A673 (cell line): ENCODE measurements at regions not wholly inside any gene's neighbourhood (a gene's known extent, or its start where the extent isn't known, plus 50 kb on each side); places are given as distances from the start of the nearest gene placed in this dataset.

Source experiments
- BruUV-seq: library from RNA; stranded (reverse); fragments of 400-500 nt; replicated peaks from 2 replicates; lab custom pipeline; 2021; lab: Mats Ljungman, UMichigan
- CTCF ChIA-PET: fragments of 300-600 bp; sonication (Branson Sonifier 250); formaldehyde crosslinking; loops from one replicate; lab custom pipeline; 2022; ENCODE audit warnings: antibody characterized with exemption; lab: Charles Lee
- POLR2A ChIA-PET: fragments of 300-600 bp; sonication (Branson Sonifier 250); formaldehyde crosslinking; loops from one replicate; lab custom pipeline; 2022; ENCODE audit warnings: antibody characterized with exemption; ENCODE audit not compliant: low non-redundant PET; lab: Charles Lee
- DNase-seq: peaks from one replicate; pipeline ENCODE4 v3.0.0-alpha.2; 2015; ENCODE audit warnings: low spot score
- H3K27ac ChIP-seq: fragments of 200-600 bp; sonication (generic); 2 replicates; pipeline ENCODE4 v1.5.1; 2016; ENCODE audit warnings: mixed run types, low read depth, mild to moderate bottlenecking, mixed read lengths, antibody characterized with exemption, low read length; ENCODE audit not compliant: poor library complexity, severe bottlenecking
- H3K27me3 ChIP-seq: fragments of 200-600 bp; sonication (generic); replicated peaks from 2 replicates; pipeline ENCODE4 v1.6.1; 2017; ENCODE audit warnings: mixed run types, low read depth, mild to moderate bottlenecking, mixed read lengths, antibody characterized with exemption, low read length; ENCODE audit not compliant: insufficient read depth, poor library complexity
- H3K36me3 ChIP-seq: fragments of 200-600 bp; sonication (generic); 2 replicates; pipeline ENCODE4 v1.6.1; 2016; ENCODE audit warnings: mixed run types, mild to moderate bottlenecking, mixed read lengths, antibody characterized with exemption, low read length; ENCODE audit not compliant: insufficient read depth, poor library complexity, severe bottlenecking
- H3K4me1 ChIP-seq: fragments of 200-600 bp; sonication (generic); 2 replicates; pipeline ENCODE4 v1.6.1; 2017; ENCODE audit warnings: mixed run types, mild to moderate bottlenecking, mixed read lengths, antibody characterized with exemption, low read length; ENCODE audit not compliant: insufficient read depth, poor library complexity, severe bottlenecking
- H3K4me3 ChIP-seq: fragments of 200-600 bp; sonication (generic); 2 replicates; pipeline ENCODE4 v1.5.1; 2016; ENCODE audit warnings: low read depth, mixed run types, mild to moderate bottlenecking, mixed read lengths, low read length; ENCODE audit not compliant: poor library complexity, severe bottlenecking
- H3K9me3 ChIP-seq: fragments of 200-600 bp; sonication (generic); 2 replicates; pipeline ENCODE4 v1.6.1; 2016; ENCODE audit warnings: mixed run types, low read depth, mild to moderate bottlenecking, mixed read lengths, antibody characterized with exemption, low read length; ENCODE audit not compliant: poor library complexity, severe bottlenecking
- EZH2 ChIP-seq: fragments of 200-600 bp; sonication (generic); IDR thresholded peaks from 2 replicates; pipeline ENCODE4 v1.6.1; 2017; ENCODE audit warnings: borderline replicate concordance, low read depth, mild to moderate bottlenecking, mixed read lengths, antibody characterized with exemption, low read length; ENCODE audit not compliant: poor library complexity, severe bottlenecking
- intact Hi-C: fragments of 100-400 bp; cut with micrococcal nuclease; formaldehyde crosslinking; loops from one replicate; pipeline ENCODE4 v1.10.0; 2022; ENCODE audit not compliant: unreplicated experiment
- TF ChIP-seq, protein P1 (sequence below): fragments of 300-800, 200-600 bp; sonication (generic); conservative IDR thresholded peaks from 2 replicates; pipeline ENCODE4 v1.5.1; 2017; ENCODE audit warnings: low read depth, mild to moderate bottlenecking, antibody characterized with exemption, low read length, moderate library complexity, mixed read lengths

DNA sequence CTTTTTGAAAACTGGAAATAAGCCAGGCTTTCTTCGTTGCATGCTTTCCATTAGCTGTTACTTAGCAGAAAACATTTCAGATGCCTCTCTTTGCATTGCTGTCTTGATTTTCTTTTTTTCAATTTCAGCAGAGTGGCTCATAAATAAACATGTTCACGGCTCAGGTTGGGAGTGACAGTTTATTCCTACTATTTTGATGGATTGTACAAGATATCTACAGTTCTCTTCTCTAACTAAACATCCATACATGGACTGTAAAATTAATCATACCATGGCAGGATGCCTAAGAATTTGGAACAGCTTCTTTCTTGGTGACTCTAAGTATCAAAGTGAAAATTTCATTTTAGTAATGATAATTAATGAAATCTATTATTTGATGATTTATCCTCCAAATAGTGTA, 130.5 kb upstream of the EPHA7 start:
- TF ChIP-seq EZH2 = no peak
- TF ChIP-seq, protein P1, sequence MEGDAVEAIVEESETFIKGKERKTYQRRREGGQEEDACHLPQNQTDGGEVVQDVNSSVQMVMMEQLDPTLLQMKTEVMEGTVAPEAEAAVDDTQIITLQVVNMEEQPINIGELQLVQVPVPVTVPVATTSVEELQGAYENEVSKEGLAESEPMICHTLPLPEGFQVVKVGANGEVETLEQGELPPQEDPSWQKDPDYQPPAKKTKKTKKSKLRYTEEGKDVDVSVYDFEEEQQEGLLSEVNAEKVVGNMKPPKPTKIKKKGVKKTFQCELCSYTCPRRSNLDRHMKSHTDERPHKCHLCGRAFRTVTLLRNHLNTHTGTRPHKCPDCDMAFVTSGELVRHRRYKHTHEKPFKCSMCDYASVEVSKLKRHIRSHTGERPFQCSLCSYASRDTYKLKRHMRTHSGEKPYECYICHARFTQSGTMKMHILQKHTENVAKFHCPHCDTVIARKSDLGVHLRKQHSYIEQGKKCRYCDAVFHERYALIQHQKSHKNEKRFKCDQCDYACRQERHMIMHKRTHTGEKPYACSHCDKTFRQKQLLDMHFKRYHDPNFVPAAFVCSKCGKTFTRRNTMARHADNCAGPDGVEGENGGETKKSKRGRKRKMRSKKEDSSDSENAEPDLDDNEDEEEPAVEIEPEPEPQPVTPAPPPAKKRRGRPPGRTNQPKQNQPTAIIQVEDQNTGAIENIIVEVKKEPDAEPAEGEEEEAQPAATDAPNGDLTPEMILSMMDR = no peak
- CTCF ChIA-PET = no interaction called here
- H3K9me3 ChIP-seq = no peaks in the 10 kb centered on the region
- intact Hi-C loops = no loop called here
- BruUV-seq = no TSS peak
- POLR2A ChIA-PET = no interaction called here
- no peaks in the 10 kb centered on the region for H3K4me1 ChIP-seq
- no peak overlapping the region for H3K4me3 ChIP-seq
- H3K27ac ChIP-seq = no peak overlapping the region
- no peaks in the 10 kb centered on the region for H3K36me3 ChIP-seq
- H3K27me3 ChIP-seq = no peaks in the 10 kb centered on the region
- no peak for DNase-seq

DNA sequence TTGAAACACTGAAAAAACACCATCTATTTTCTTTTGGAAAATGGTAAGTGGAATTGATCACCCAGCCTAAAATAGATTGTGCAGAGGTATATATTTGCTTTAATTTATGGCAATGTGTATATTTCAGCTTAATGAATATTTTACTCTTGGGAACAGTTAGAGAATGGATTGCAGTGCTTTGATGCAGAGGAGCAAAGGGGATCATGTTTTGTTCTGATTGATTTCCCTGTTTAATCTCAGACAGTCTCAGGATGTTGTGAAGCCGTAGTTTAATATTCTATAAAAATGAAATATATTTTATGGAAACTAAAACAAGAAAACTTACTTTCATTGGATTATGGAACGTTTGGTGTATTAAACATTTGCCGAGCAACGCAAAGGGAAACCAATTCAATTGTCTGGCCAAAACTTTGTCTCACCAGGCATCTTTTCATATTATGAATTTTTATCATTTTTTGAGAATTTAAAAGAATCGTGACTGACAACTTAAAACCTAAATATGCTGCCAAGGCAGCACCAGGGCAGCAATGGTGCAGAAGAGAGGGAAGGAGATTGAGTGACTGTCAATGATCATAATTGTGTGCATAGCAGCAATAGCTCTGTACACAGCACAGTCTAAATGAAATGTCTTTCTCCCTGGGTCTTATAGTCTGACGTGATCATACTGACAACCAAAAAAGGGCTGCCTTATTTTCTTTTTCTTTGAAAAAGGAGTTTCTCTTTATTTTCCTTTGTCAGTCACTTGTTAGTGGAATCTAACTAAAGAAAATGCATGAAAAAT, 105.5 kb upstream of the EPHA7 start:
- no peak overlapping the region for H3K4me3 ChIP-seq
- BruUV-seq = no TSS peak
- H3K4me1 ChIP-seq = no peaks in the 10 kb centered on the region
- no peak for DNase-seq
- TF ChIP-seq, protein P1 = no peak
- no peak for TF ChIP-seq EZH2
- no peaks in the 10 kb centered on the region for H3K36me3 ChIP-seq
- no peak overlapping the region for H3K27ac ChIP-seq
- no peaks in the 10 kb centered on the region for H3K27me3 ChIP-seq
- H3K9me3 ChIP-seq = no peaks in the 10 kb centered on the region
- CTCF ChIA-PET = no interaction called here
- POLR2A ChIA-PET = no interaction called here
- intact Hi-C loops = no loop called here

DNA sequence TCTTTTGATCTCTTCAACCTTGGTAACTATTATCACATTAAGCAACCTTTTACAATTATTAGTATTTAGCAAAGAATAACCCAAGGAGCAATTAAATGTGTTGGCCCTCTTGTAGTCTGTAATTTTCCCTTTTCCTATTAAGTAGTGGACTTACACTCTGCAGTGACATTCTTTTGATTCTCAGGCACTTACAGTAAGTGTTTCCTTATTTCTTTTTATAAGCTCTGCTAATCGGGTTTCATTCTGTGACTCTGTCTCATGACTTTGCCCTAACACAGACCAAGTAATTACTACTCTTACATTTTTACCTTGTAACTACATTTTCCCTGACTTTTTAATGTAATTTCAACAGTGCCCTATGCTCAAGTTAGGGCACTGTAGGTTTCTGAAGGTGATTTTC, 104.0 kb upstream of the EPHA7 start:
- POLR2A ChIA-PET = no interaction called here
- Histone ChIP-seq H3K4me1 (no peaks in the 10 kb centered on the region), H3K36me3 (no peaks in the 10 kb centered on the region), H3K9me3 (no peaks in the 10 kb centered on the region), H3K27me3 (no peaks in the 10 kb centered on the region), H3K27ac (no peak overlapping the region), H3K4me3 (no peak overlapping the region)
- TF ChIP-seq EZH2 = no peak
- TF ChIP-seq, protein P1 = no peak
- CTCF ChIA-PET = no interaction called here
- no TSS peak for BruUV-seq
- intact Hi-C loops = no loop called here
- DNase-seq = no peak
